ENCODE measurements at regions not wholly inside any gene's neighbourhood (a gene's known extent, or its start where the extent isn't known, plus 50 kb on each side); places are given as distances from the start of the nearest gene placed in this dataset.

GRCh38 chr13:50732712-50733111, 110.8 kb downstream of the DLEU7 start:
- BruUV-seq (replicated peaks): no TSS peak
- DNase-seq: peak in 1 of 2 experiments; percentile 40

GRCh38 chr13:50733392-50733791, 110.1 kb downstream of the DLEU7 start:
- H2AFZ ChIP-seq: no peak overlapping the region; the same call in 1 of the 2 replicates
- no peaks in the 10 kb centered on the region for H3K9me2 ChIP-seq (ENCODE audit: insufficient read depth)
- H3K9me3 ChIP-seq (ENCODE audit: insufficient read depth, low read depth): 0 out of 2 replicates have a peak, but pooled peaks cover 4% of the 10 kb centered on the region
- no peaks in the 10 kb centered on the region for H3K27me3 ChIP-seq (ENCODE audit: insufficient read depth, low read depth)
- H3K4me2 ChIP-seq: no peak overlapping the region
- ChIA-PET POLR2A (ENCODE audit: unreplicated experiment) (no interaction called here), CTCF (no interaction called here)
- H4K20me1 ChIP-seq (ENCODE audit: insufficient read depth): no peaks in the 10 kb centered on the region
- no peak for TF ChIP-seq CTCF (conservative IDR thresholded peaks at IDR 0.05)
- no peak for TF ChIP-seq EZH2 (IDR thresholded peaks at IDR 0.05; ENCODE audit: low read depth)
- intact Hi-C loops (cut with micrococcal nuclease; ENCODE audit: unreplicated experiment): no loop called here
- H3K27ac ChIP-seq: no peak overlapping the region
- no peaks in the 10 kb centered on the region for H3K79me2 ChIP-seq (ENCODE audit: low read depth)
- DNase-seq: no peak
- no peak overlapping the region for H3K4me3 ChIP-seq
- H3K4me1 ChIP-seq (replicated peaks; ENCODE audit: insufficient read depth): no peaks in the 10 kb centered on the region
- H3F3A ChIP-seq (ENCODE audit: insufficient read depth, low read depth): no peaks in the 10 kb centered on the region
- no TSS peak for BruUV-seq (replicated peaks)
- no peaks in the 10 kb centered on the region for H3K36me3 ChIP-seq (ENCODE audit: low read depth)

More at GRCh38 chr13:50732712-50733111, 110.8 kb downstream of the DLEU7 start:
- no peak overlapping the region for H2AFZ ChIP-seq
- no peaks in the 10 kb centered on the region for H3K4me1 ChIP-seq (replicated peaks; ENCODE audit: insufficient read depth)
- H3K36me3 ChIP-seq (ENCODE audit: low read depth): no peaks in the 10 kb centered on the region
- intact Hi-C loops (cut with micrococcal nuclease; ENCODE audit: unreplicated experiment): no loop called here
- TF ChIP-seq CTCF (conservative IDR thresholded peaks at IDR 0.05) (no peak), EZH2 (IDR thresholded peaks at IDR 0.05; ENCODE audit: low read depth) (no peak)
- ChIA-PET POLR2A (ENCODE audit: unreplicated experiment) (no interaction called here), CTCF (no interaction called here)
- no peaks in the 10 kb centered on the region for H3F3A ChIP-seq (ENCODE audit: insufficient read depth, low read depth)
- no peaks in the 10 kb centered on the region for H3K9me2 ChIP-seq (ENCODE audit: insufficient read depth)
- H3K9me3 ChIP-seq (ENCODE audit: insufficient read depth, low read depth): 0 out of 2 replicates have a peak, but pooled peaks cover 4% of the 10 kb centered on the region
- no peaks in the 10 kb centered on the region for H4K20me1 ChIP-seq (ENCODE audit: insufficient read depth)
- H3K27me3 ChIP-seq (ENCODE audit: insufficient read depth, low read depth): no peaks in the 10 kb centered on the region
- H3K4me2 ChIP-seq: no peak overlapping the region
- no peak overlapping the region for H3K27ac ChIP-seq
- H3K79me2 ChIP-seq (ENCODE audit: low read depth): no peaks in the 10 kb centered on the region
- H3K4me3 ChIP-seq: no peak overlapping the region

GRCh38 chr13:50735071-50735470, 108.4 kb downstream of the DLEU7 start:
- Histone ChIP-seq H2AFZ (no peak overlapping the region; the same call in 1 of the 2 replicates), H3K4me3 (no peak overlapping the region), H3K36me3 (ENCODE audit: low read depth) (no peaks in the 10 kb centered on the region), H3K4me1 (replicated peaks; ENCODE audit: insufficient read depth) (no peaks in the 10 kb centered on the region), H3K27ac (no peak overlapping the region), H3K79me2 (ENCODE audit: low read depth) (no peaks in the 10 kb centered on the region), H3K9me2 (ENCODE audit: insufficient read depth) (no peaks in the 10 kb centered on the region), H3K9me3 (ENCODE audit: insufficient read depth, low read depth) (no peaks in the 10 kb centered on the region), H3K27me3 (ENCODE audit: insufficient read depth, low read depth) (no peaks in the 10 kb centered on the region), H4K20me1 (ENCODE audit: insufficient read depth) (no peaks in the 10 kb centered on the region), H3F3A (ENCODE audit: insufficient read depth, low read depth) (no peaks in the 10 kb centered on the region), H3K4me2 (no peak overlapping the region)
- BruUV-seq (replicated peaks): no TSS peak
- no peak for DNase-seq
- intact Hi-C loops (cut with micrococcal nuclease; ENCODE audit: unreplicated experiment): no loop called here
- TF ChIP-seq CTCF (conservative IDR thresholded peaks at IDR 0.05) (no peak), EZH2 (IDR thresholded peaks at IDR 0.05; ENCODE audit: low read depth) (no peak)
- CTCF ChIA-PET: no interaction called here
- POLR2A ChIA-PET (ENCODE audit: unreplicated experiment): no interaction called here

Measured in PC-9 (cell line).